ENCODE measurements at regions not wholly inside any gene's neighbourhood (a gene's known extent, or its start where the extent isn't known, plus 50 kb on each side); places are given as distances from the start of the nearest gene placed in this dataset.
A peak's percentile ranks its signal among the peaks of the same experiment; 100 is the strongest.
"Not testable (repeated sequence)": the region's sequence is repeated elsewhere in the genome, so short reads cannot be mapped to it uniquely, and the experiment has no call there.

GRCh38 chr1:56014-56531, 395.4 kb downstream of the OR4F29 start:
- H3K9me3 Mint-ChIP-seq; H3K27me3 ChIP-seq (ENCODE audit: control insufficient read depth in 2 of 2, insufficient read depth in 2 of 2, low read length in 2 of 2); intact Hi-C loops (cut with micrococcal nuclease); H3K36me3 Mint-ChIP-seq; H3K27ac Mint-ChIP-seq; H3K4me1 Mint-ChIP-seq; POLR2A ChIA-PET; ATAC-seq; H3K9me3 ChIP-seq (ENCODE audit: control insufficient read depth in 2 of 3, low read length in 3 of 3); CTCF ChIA-PET; H3K4me3 ChIP-seq (ENCODE audit: low read length); H3K27ac ChIP-seq (ENCODE audit: low read depth, low read length); DNase-seq; H3K4me3 Mint-ChIP-seq; H3K36me3 ChIP-seq (ENCODE audit: control insufficient read depth in 2 of 3, insufficient read depth in 3 of 3, low read length in 3 of 3); H3K4me1 ChIP-seq (ENCODE audit: control insufficient read depth in 2 of 2, insufficient read depth in 2 of 2, low read length in 2 of 2): not testable (repeated sequence)
- peaks cover 0 to 15% (median 6%) of the 10 kb centered on the region in 5 donors for H3K27me3 Mint-ChIP-seq

GRCh38 chr1:53182-53581, 398.3 kb downstream of the OR4F29 start:
- H3K4me1 ChIP-seq (ENCODE audit: control insufficient read depth in 2 of 2, insufficient read depth in 2 of 2, low read length in 2 of 2); H3K27ac Mint-ChIP-seq; H3K9me3 Mint-ChIP-seq; POLR2A ChIA-PET; intact Hi-C loops (cut with micrococcal nuclease); H3K27me3 ChIP-seq (ENCODE audit: control insufficient read depth in 2 of 2, insufficient read depth in 2 of 2, low read length in 2 of 2); H3K4me1 Mint-ChIP-seq; H3K9me3 ChIP-seq (ENCODE audit: control insufficient read depth in 2 of 3, low read length in 3 of 3); H3K4me3 Mint-ChIP-seq; CTCF ChIA-PET; ATAC-seq; H3K36me3 ChIP-seq (ENCODE audit: control insufficient read depth in 2 of 3, insufficient read depth in 3 of 3, low read length in 3 of 3); H3K4me3 ChIP-seq (ENCODE audit: low read length); H3K36me3 Mint-ChIP-seq; DNase-seq; H3K27ac ChIP-seq (ENCODE audit: low read depth, low read length): not testable (repeated sequence)
- peaks cover 0 to 15% (median 6%) of the 10 kb centered on the region in 5 donors for H3K27me3 Mint-ChIP-seq

- H3K36me3 Mint-ChIP-seq; H3K4me3 ChIP-seq (ENCODE audit: low read length); intact Hi-C loops (cut with micrococcal nuclease); H3K36me3 ChIP-seq (ENCODE audit: control insufficient read depth in 2 of 3, insufficient read depth in 3 of 3, low read length in 3 of 3); CTCF ChIA-PET; DNase-seq; H3K4me1 Mint-ChIP-seq; POLR2A ChIA-PET; H3K27ac Mint-ChIP-seq; H3K9me3 Mint-ChIP-seq; H3K27ac ChIP-seq (ENCODE audit: low read depth, low read length); ATAC-seq; H3K4me1 ChIP-seq (ENCODE audit: control insufficient read depth in 2 of 2, insufficient read depth in 2 of 2, low read length in 2 of 2); H3K27me3 ChIP-seq (ENCODE audit: control insufficient read depth in 2 of 2, insufficient read depth in 2 of 2, low read length in 2 of 2); H3K27me3 Mint-ChIP-seq; H3K4me3 Mint-ChIP-seq; H3K9me3 ChIP-seq (ENCODE audit: control insufficient read depth in 2 of 3, low read length in 3 of 3): not testable (repeated sequence)
These were observed 409.5 kb downstream of the OR4F29 start for GRCh38 chr1:41965-42466.

GRCh38 chr1:41197-41596, 410.3 kb downstream of the OR4F29 start:
- H3K36me3 Mint-ChIP-seq; ATAC-seq; H3K27ac Mint-ChIP-seq; CTCF ChIA-PET; H3K4me3 Mint-ChIP-seq; H3K4me1 Mint-ChIP-seq; POLR2A ChIA-PET; H3K27me3 Mint-ChIP-seq; H3K4me3 ChIP-seq (ENCODE audit: low read length); H3K27ac ChIP-seq (ENCODE audit: low read depth, low read length); H3K9me3 Mint-ChIP-seq; H3K9me3 ChIP-seq (ENCODE audit: control insufficient read depth in 2 of 3, low read length in 3 of 3); intact Hi-C loops (cut with micrococcal nuclease); DNase-seq; H3K36me3 ChIP-seq (ENCODE audit: control insufficient read depth in 2 of 3, insufficient read depth in 3 of 3, low read length in 3 of 3); H3K27me3 ChIP-seq (ENCODE audit: control insufficient read depth in 2 of 2, insufficient read depth in 2 of 2, low read length in 2 of 2); H3K4me1 ChIP-seq (ENCODE audit: control insufficient read depth in 2 of 2, insufficient read depth in 2 of 2, low read length in 2 of 2): not testable (repeated sequence)

- H3K27ac Mint-ChIP-seq; H3K4me3 Mint-ChIP-seq; H3K4me1 ChIP-seq (ENCODE audit: control insufficient read depth in 2 of 2, insufficient read depth in 2 of 2, low read length in 2 of 2); ATAC-seq; H3K9me3 ChIP-seq (ENCODE audit: control insufficient read depth in 2 of 3, low read length in 3 of 3); CTCF ChIA-PET; H3K4me3 ChIP-seq (ENCODE audit: low read length); H3K27ac ChIP-seq (ENCODE audit: low read depth, low read length); intact Hi-C loops (cut with micrococcal nuclease); H3K27me3 ChIP-seq (ENCODE audit: control insufficient read depth in 2 of 2, insufficient read depth in 2 of 2, low read length in 2 of 2); H3K27me3 Mint-ChIP-seq; H3K36me3 ChIP-seq (ENCODE audit: control insufficient read depth in 2 of 3, insufficient read depth in 3 of 3, low read length in 3 of 3); H3K36me3 Mint-ChIP-seq; H3K9me3 Mint-ChIP-seq; POLR2A ChIA-PET; H3K4me1 Mint-ChIP-seq: not testable (repeated sequence)
- peak in 7 of 9 donors; percentile 33 to 48 (median 45) for DNase-seq
These were observed 422.3 kb downstream of the OR4F29 start for GRCh38 chr1:29183-29582.

- CTCF ChIA-PET; H3K27ac Mint-ChIP-seq; POLR2A ChIA-PET; H3K4me1 ChIP-seq (ENCODE audit: control insufficient read depth in 2 of 2, insufficient read depth in 2 of 2, low read length in 2 of 2); H3K9me3 Mint-ChIP-seq; H3K4me3 Mint-ChIP-seq; H3K4me3 ChIP-seq (ENCODE audit: low read length); H3K27me3 Mint-ChIP-seq; H3K9me3 ChIP-seq (ENCODE audit: control insufficient read depth in 2 of 3, low read length in 3 of 3); ATAC-seq; H3K36me3 ChIP-seq (ENCODE audit: control insufficient read depth in 2 of 3, insufficient read depth in 3 of 3, low read length in 3 of 3); H3K36me3 Mint-ChIP-seq; intact Hi-C loops (cut with micrococcal nuclease); H3K4me1 Mint-ChIP-seq; H3K27me3 ChIP-seq (ENCODE audit: control insufficient read depth in 2 of 2, insufficient read depth in 2 of 2, low read length in 2 of 2); H3K27ac ChIP-seq (ENCODE audit: low read depth, low read length): not testable (repeated sequence)
- peak in 1 of 9 donors; percentile 8 for DNase-seq
These were observed 434.2 kb downstream of the OR4F29 start for GRCh38 chr1:17298-17697.

- H3K4me3 ChIP-seq (ENCODE audit: low read length); H3K27ac Mint-ChIP-seq; H3K4me3 Mint-ChIP-seq; CTCF ChIA-PET; H3K4me1 Mint-ChIP-seq; H3K27me3 Mint-ChIP-seq; H3K27me3 ChIP-seq (ENCODE audit: control insufficient read depth in 2 of 2, insufficient read depth in 2 of 2, low read length in 2 of 2); intact Hi-C loops (cut with micrococcal nuclease); H3K36me3 Mint-ChIP-seq; H3K27ac ChIP-seq (ENCODE audit: low read depth, low read length); POLR2A ChIA-PET; H3K9me3 ChIP-seq (ENCODE audit: control insufficient read depth in 2 of 3, low read length in 3 of 3); H3K36me3 ChIP-seq (ENCODE audit: control insufficient read depth in 2 of 3, insufficient read depth in 3 of 3, low read length in 3 of 3); ATAC-seq; H3K4me1 ChIP-seq (ENCODE audit: control insufficient read depth in 2 of 2, insufficient read depth in 2 of 2, low read length in 2 of 2); H3K9me3 Mint-ChIP-seq: not testable (repeated sequence)
- peak in 2 of 9 donors; percentile 7 to 22 for DNase-seq
These were observed 435.5 kb downstream of the OR4F29 start for GRCh38 chr1:16025-16424.
